Activated CD4-positive, alpha-beta T cell treated with anti-CD3 and anti-CD28 coated beads, Interleukin-2, amount 50 U/mL, for 4 hours (primary cell): ENCODE measurements at regions not wholly inside any gene's neighbourhood (a gene's known extent, or its start where the extent isn't known, plus 50 kb on each side); places are given as distances from the start of the nearest gene placed in this dataset.

ENCODE experiments used
- DNase-seq, 2 experiments: peaks; one replicate each; pipeline ENCODE4 v3.0.0-alpha.2; 2020

- no peak for DNase-seq
Measured at GRCh38 chr2:60148716-60149115, 404.7 kb downstream of the BCL11A start.

DNA sequence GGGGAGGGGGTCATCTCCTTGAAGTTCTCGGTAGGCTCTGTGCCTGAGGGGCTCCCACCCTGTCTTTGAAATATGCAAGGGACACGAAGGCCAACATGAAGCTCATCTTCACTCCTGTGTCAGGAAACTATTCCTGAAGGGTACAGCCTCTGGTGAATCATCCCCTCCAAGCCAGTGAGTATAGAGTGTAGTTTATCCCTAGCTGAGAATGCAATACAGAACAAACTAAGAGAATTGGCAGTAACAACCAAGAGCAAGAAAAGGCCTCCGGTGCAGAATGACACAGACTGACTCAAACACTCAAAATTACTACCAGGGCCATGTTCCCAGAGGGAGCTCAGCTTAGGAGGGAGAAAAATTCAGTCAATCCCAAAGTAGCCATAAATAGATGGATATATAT, 413.3 kb downstream of the BCL11A start:
- no peak for DNase-seq

GRCh38 chr2:60136913-60137312, 416.5 kb downstream of the BCL11A start:
- no peak for DNase-seq

DNA sequence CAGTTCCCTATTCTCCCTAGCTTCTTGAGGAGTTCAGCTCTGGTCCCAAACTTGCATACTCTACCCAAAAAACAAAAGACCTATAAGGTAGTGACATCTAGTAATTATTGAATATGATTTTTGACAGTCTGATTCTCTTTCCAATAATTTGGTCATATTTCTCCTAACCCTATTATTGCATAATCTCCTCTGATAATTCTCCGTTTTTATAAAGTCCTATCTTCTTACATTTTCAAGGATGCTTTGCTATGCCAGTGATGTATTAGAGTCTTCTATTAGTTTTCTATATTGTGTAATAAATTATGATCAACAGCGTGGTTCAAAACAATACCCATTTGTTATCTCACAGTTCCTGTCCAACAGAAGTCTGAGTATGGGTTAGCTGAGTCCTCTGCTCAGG, 426.3 kb downstream of the BCL11A start:
- DNase-seq = no peak

DNA sequence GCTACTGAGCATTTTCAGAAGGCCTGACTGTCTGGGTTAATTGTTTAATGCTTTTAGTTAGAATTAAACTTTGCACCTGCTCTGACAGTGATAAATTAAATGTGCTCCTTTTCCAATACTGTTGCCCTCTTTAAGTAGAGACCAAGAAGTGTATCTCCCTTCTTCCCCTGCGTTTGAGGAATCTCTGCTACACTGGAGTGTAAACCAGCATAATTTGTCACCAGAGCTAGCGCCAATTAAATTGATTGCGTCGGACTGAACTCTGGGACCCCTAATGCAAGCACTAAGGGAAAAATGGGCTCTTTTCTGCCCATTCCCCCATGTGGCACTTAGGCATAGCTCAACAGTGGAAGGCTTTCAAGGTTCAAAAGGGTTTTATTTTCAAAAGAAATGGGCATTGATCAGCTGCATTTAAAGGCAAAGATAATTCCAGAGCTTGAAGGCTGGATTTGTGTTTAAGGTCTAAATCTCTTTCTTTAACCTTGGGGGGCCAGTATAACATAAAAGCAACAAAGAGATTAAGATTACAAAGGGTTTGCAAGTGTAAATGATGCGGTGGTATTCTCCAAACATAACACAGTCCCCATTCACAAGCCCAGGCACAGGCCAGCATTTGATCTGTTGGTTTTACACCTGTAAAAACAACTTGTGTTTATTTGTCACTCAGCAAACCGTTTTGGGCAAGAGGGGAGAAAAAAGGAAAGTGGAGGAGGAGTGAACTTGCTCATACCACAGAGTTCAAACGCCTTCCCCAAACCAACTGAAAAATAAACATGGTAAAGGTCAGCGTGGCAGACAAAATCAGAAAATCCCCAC, 427.6 kb downstream of the BCL11A start:
- no peak for DNase-seq

- DNase-seq = no peak
Measured at GRCh38 chr2:60119778-60120177, 433.7 kb downstream of the BCL11A start.

- DNase-seq = no peak
Measured at GRCh38 chr2:60118917-60119316, 434.5 kb downstream of the BCL11A start.

- DNase-seq = no peak
Measured at GRCh38 chr2:60118061-60118460, 435.4 kb downstream of the BCL11A start.

DNA sequence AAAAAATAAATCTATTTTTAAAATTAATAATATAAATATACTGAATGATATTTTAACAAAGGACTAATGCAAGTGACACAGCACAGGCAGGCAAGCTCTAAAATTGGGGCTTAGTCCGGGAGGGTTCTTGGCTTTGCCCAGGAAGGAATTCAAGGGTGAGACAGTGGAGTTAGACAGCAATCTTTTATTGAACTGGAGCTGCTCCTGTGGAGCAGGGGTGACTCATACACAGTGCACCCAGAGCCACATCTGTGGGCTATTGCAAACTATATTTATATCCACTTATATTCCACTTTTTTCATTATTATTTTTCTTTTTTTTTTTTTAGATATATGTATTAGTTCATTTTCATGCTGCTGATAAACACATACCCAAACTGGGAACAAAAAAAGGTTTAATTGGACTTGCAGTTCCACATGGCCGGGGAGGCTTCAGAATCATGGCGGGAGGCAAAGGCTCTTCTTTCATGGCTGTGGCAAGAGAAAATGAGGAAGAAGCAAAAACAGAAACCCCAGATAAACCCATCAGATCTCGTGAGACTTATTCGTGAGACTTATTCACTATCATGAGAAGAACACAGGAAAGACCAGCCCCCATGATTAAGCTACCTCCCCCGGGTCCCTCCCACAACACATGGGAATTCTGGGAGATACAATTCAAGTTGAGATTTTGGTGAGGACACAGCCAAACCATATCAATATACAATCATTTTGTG, 437.1 kb downstream of the BCL11A start:
- no peak for DNase-seq

- DNase-seq = no peak
Measured at GRCh38 chr2:60109744-60110143, 443.7 kb downstream of the BCL11A start.

DNA sequence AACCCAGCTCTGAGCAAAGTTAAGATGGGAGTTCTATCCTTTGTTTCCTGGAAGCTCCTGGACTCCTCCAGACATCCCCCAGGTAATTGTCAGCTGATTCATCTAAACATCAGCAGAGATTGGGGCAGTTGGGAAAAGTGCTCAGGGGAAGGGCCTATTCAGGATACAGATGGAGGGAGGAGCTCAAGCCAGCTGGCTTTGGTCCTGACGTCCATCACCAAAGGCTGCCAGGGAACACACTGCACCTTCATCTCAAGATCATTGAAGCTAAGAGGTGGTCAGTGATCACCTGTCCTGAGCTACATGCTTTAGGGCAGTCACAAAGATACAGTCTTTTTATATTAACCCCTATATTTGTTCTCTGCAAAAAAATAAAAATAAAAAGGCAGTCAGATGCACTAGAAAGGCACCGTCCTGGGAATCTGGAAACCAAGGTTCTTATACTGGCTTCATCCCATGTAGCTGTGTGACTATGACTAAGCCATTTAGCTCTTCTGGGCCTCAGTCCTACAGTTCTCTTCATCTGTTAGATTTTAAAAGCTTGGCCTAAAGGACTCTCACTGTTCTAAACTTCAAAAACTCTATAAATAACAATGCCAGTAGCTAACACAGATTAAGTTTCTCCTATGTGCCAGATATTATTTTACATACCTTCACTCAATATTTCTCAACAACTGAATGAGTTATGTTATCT, 446.5 kb downstream of the BCL11A start:
- DNase-seq = no peak

DNA sequence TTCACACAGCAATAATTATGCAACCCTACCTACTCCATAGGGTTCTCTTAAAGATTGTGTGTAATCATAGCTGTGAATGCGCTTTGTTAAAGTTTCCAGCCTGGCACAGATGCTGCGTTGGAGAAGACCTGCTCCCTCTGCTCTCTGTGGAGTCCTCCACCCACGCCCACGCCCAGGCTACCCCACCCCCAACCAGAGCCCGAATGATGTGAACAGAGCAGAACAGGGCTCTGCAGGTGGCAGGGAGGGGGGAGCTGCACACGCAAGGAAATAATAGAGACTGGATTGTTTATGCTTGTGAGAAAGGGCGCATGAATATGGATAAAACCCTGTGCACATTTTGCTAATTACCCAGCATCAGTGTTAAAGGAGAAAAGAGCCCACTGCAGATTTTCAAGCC, 447.5 kb downstream of the BCL11A start:
- no peak for DNase-seq

DNA sequence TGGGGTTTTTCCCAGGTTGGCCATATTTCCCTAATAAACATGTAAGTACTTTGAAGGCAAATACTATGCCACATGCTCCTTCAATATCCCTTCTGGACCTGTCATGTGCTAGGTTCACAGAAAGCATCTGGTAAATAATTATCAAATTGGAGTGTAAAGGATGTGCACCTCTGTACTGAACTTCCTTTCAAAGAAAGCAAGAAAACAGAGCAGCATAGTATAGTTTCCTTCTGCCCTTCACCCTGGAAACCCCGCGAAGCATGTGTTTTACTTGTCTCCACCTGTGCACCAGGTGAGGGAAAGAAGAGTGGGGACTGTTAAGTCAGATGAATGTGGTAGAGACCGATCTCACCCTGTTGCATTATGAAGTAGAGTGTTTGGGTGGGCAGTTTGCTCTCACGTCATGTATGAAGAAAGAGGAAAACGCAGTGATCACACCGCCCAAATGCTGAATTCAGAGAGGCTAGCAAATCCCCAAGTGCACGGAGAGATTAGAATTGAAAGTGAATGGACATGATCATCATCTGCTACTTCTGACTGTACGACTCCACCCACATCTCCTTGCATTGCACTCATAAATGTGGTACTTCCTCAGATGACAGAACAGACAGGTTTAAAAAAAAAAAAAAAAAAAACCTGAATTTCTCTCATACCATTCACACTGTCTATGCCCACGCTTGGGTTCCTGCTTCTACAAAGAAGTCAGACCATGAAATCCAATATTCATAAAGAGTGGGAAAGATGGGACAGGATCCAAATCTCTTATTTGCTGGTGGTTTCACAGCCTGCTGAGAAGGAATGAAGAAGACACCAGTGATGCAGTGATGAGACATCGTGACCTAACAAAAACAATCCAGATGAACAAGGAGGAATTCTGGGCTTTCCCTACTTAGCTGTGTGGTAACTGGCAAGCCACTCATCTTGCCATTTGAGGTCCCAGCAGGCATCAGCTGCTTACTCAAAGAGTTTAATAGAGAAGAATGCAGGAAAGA, 448.6 kb downstream of the BCL11A start:
- no peak for DNase-seq

DNA sequence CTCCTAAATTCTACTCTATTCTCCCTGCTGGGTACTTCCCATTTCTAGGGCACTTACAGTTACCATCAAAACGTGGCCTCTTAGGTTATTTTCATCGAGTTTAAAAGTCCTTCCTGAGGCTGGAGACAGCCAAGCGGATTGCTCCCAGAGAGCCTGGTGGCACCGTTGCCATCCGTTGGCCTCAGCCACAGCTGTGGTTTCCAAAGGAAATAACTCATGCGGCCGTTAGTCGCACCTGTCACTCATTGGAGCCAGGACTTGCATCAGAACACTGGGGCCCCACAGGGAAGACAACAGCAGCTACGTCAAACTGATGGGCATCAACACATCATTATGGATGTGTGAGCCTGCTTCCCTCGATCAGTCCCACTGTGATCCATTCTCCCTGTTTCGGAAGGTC, 453.4 kb downstream of the BCL11A start:
- no peak for DNase-seq

GRCh38 chr2:60098996-60099395, 454.5 kb downstream of the BCL11A start:
- no peak for DNase-seq

DNA sequence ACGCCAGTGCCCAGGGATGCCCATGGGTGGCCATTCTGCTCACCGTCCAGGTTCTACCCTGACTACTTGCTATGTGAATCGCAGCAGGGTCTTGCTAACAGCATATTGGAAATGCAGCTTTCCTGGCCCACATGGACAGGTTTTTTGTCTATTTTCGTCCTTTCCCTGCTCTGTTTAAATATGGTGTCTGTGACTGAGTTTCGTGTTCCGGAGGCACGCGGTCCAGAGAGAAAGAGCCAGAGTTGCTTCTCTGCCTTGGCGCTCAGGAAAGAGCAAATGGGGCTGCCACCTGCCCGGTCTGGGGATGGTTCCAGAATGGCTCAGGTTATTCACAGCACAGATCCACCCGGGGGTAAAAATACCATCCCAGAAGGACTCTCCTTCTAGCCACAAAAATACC, 456.2 kb downstream of the BCL11A start:
- no peak for DNase-seq

- DNase-seq = no peak
Measured at GRCh38 chr2:60096556-60096955, 456.9 kb downstream of the BCL11A start.

DNA sequence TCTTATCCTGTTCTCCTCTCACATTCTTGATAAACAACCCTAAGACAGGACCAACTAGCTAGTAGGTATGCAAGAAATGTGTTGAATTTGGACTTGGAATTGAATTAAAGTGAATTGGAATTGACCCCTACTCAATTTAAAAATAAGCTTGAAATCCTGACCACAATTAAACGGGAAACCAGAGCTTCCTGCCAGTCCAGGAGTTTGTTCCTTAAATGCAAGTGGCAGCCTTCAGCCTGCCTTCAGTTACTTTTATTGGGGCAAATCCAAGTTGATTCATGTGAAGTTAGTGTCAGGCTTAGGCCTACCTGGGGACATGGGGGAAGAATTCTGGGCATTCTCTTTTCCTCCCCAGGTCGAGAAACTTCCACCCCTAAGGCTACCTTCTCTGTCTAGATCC, 457.6 kb downstream of the BCL11A start:
- DNase-seq = no peak

- DNase-seq = no peak
Measured at GRCh38 chr2:60095202-60095815, 458.1 kb downstream of the BCL11A start.

- no peak for DNase-seq
Measured at GRCh38 chr2:60094450-60094929, 459.0 kb downstream of the BCL11A start.

GRCh38 chr2:60092781-60093180, 460.7 kb downstream of the BCL11A start:
- DNase-seq = no peak

DNA sequence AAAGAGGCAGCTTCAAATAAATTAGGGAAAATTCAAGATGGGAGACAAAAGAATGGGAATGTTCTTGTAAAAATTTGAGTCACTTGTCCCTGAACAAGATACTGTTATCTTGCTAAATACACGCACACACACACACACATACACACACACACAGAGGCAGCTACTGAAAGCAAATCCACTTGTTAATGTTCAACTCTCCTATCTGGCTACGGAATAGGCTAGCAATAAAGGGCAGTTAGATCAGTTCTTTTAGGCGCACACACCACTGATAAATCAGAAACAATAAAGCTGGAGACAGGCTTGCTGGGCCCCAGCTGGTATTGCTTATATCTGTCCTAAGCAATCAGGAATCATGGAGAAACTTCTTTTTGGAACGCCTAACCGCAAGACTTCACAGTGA, 461.6 kb downstream of the BCL11A start:
- DNase-seq = no peak
